Gastrocnemius medialis (tissue), 4 donors: ENCODE measurements at regions not wholly inside any gene's neighbourhood (a gene's known extent, or its start where the extent isn't known, plus 50 kb on each side); places are given as distances from the start of the nearest gene placed in this dataset.

Experiments used
- ATAC-seq, 2 donors: fragments of 150-250 bp; one replicate each; pipeline ENCODE4 v1.9.1; 2016
- DNase-seq, 2 donors: peaks; one replicate each; pipeline ENCODE4 v3.0.0-alpha.2; 2019
- H3K27ac ChIP-seq, 4 donors: fragments of 200-600 bp; sonication (generic); 1 replicate in 1 of 4; 2 replicates in 3 of 4; pipeline ENCODE4 v1.5.1; 2016 to 2018; ENCODE audit warnings: mild to moderate bottlenecking in 2 of 4, moderate library complexity in 1 of 4
- H3K27me3 ChIP-seq, 3 donors: fragments of 200-600 bp; sonication (generic) in 2 of 3; 1 replicate in 1 of 3; 2 replicates in 2 of 3; pipeline versions ENCODE4 v1.5.1 to v1.6.0; 2016 to 2019; ENCODE audit warnings: mild to moderate bottlenecking in 1 of 3, moderate library complexity in 1 of 3
- H3K36me3 ChIP-seq, 2 donors: fragments of 200-600 bp; sonication (generic) in 1 of 2; one replicate each; pipeline ENCODE4 v1.5.1; 2017 to 2018
- H3K4me1 ChIP-seq, 2 donors: fragments of 200-600 bp; sonication (generic) in 1 of 2; one replicate each; pipeline ENCODE4 v1.5.1; 2016 to 2017; ENCODE audit warnings: mild to moderate bottlenecking in 2 of 2
- H3K4me3 ChIP-seq, 4 donors: fragments of 200-600 bp; sonication (generic) in 3 of 4; 1 replicate in 1 of 4; 2 replicates in 3 of 4; pipeline ENCODE4 v1.5.1; 2016 to 2019; ENCODE audit warnings: mild to moderate bottlenecking in 2 of 4
- H3K9me3 ChIP-seq, 3 donors: fragments of 200-600 bp; sonication (generic) in 2 of 3; 1 replicate in 1 of 3; 2 replicates in 2 of 3; pipeline ENCODE4 v1.5.1; 2016 to 2019
- CTCF ChIP-seq, 5 experiments: fragments of 450-650 bp in 3 of 5; fragments of 200-600 bp in 2 of 5; sonication (generic) in 2 of 5; IDR thresholded peaks in 4 of 5; conservative IDR thresholded peaks in 1 of 5; 1 replicate in 4 of 5; 2 replicates in 1 of 5; pipeline ENCODE4 v1.5.1; 2016 to 2019; ENCODE audit warnings: antibody characterized with exemption in 5 of 5, mild to moderate bottlenecking in 3 of 5, moderate library complexity in 3 of 5
- POLR2A ChIP-seq, 2 donors: fragments of 450-650 bp; IDR thresholded peaks; one replicate each; pipeline ENCODE4 v1.6.1; 2017; ENCODE audit warnings: antibody characterized with exemption in 2 of 2, mild to moderate bottlenecking in 2 of 2, moderate library complexity in 2 of 2
- in situ Hi-C, 4 donors: fragments of 200-750 bp; cut with MboI; loops; one replicate each; pipeline versions ENCODE4 v1.15.0 to v1.8.0; 2017; ENCODE audit warnings: low sequenced_read_pairs in 4 of 4
- intact Hi-C: fragments of 100-400 bp; cut with DNase I; formaldehyde crosslinking; loops from one replicate; pipeline ENCODE4 v1.15.1; 2023; ENCODE audit warnings: low total_unique reads

- no peaks in the 10 kb centered on the region for H3K36me3 ChIP-seq
- no peaks in the 10 kb centered on the region for H3K9me3 ChIP-seq
- no peak for DNase-seq
- H3K4me1 ChIP-seq: no peaks in the 10 kb centered on the region
- in situ Hi-C loops (no loop called here), intact Hi-C loops (loop anchor here (10.0 kb wide), 1 partner anchor 58 kb away; the partner anchor contains the start of gene BMP4)
- no peaks in the 10 kb centered on the region for H3K27me3 ChIP-seq
- H3K4me3 ChIP-seq: no peak overlapping the region
- no peak overlapping the region for H3K27ac ChIP-seq
- no peak for ATAC-seq
- TF ChIP-seq POLR2A (IDR thresholded peaks at IDR 0.05): no peak
- TF ChIP-seq CTCF (IDR thresholded peaks at IDR 0.05 in 4 of 5, conservative IDR thresholded peaks at IDR 0.05 in 1 of 5): no peak
Measured at GRCh38 chr14:53896726-53897125, 59.9 kb downstream of the BMP4 start.

- TF ChIP-seq POLR2A (IDR thresholded peaks at IDR 0.05) (no peak), CTCF (IDR thresholded peaks at IDR 0.05 in 4 of 5, conservative IDR thresholded peaks at IDR 0.05 in 1 of 5) (no peak)
- H3K36me3 ChIP-seq: no peaks in the 10 kb centered on the region
- DNase-seq (no peak), ATAC-seq (no peak)
- no peaks in the 10 kb centered on the region for H3K4me1 ChIP-seq
- no peaks in the 10 kb centered on the region for H3K27me3 ChIP-seq
- intact Hi-C loops: loop anchor here (10.0 kb wide), 1 partner anchor 60 kb away; the partner anchor contains the start of gene BMP4
- no peak overlapping the region for H3K4me3 ChIP-seq
- H3K27ac ChIP-seq: no peak overlapping the region
- in situ Hi-C loops: no loop called here
- H3K9me3 ChIP-seq: no peaks in the 10 kb centered on the region
Measured at GRCh38 chr14:53894456-53894855, 62.2 kb downstream of the BMP4 start.

- H3K27me3 ChIP-seq: no peaks in the 10 kb centered on the region
- H3K27ac ChIP-seq: no peak overlapping the region
- TF ChIP-seq CTCF (IDR thresholded peaks at IDR 0.05 in 4 of 5, conservative IDR thresholded peaks at IDR 0.05 in 1 of 5) (no peak), POLR2A (IDR thresholded peaks at IDR 0.05) (no peak)
- intact Hi-C loops (loop anchor here (10.0 kb wide), 1 partner anchor 61 kb away; the partner anchor contains the start of gene BMP4), in situ Hi-C loops (no loop called here)
- no peaks in the 10 kb centered on the region for H3K9me3 ChIP-seq
- no peaks in the 10 kb centered on the region for H3K36me3 ChIP-seq
- no peak overlapping the region for H3K4me3 ChIP-seq
- DNase-seq (no peak), ATAC-seq (no peak)
- H3K4me1 ChIP-seq: no peaks in the 10 kb centered on the region
Measured at GRCh38 chr14:53893374-53893773, 63.3 kb downstream of the BMP4 start.

- DNase-seq: no peak
- no peaks in the 10 kb centered on the region for H3K27me3 ChIP-seq
- TF ChIP-seq CTCF (IDR thresholded peaks at IDR 0.05 in 4 of 5, conservative IDR thresholded peaks at IDR 0.05 in 1 of 5): no peak
- no peak for TF ChIP-seq POLR2A (IDR thresholded peaks at IDR 0.05)
- H3K4me1 ChIP-seq: no peaks in the 10 kb centered on the region
- no peak overlapping the region for H3K4me3 ChIP-seq
- intact Hi-C loops: loop anchor here (10.0 kb wide), 1 partner anchor 64 kb away; the partner anchor contains the start of gene BMP4
- ATAC-seq: peak; percentile 56 to 69
- in situ Hi-C loops: no loop called here
- H3K9me3 ChIP-seq: no peaks in the 10 kb centered on the region
- peak overlapping the region in 1 of 4 donors; percentile 39 for H3K27ac ChIP-seq
- no peaks in the 10 kb centered on the region for H3K36me3 ChIP-seq
Measured at GRCh38 chr14:53890611-53891101, 66.0 kb downstream of the BMP4 start.
